ENCODE measurements at regions not wholly inside any gene's neighbourhood (a gene's known extent, or its start where the extent isn't known, plus 50 kb on each side); places are given as distances from the start of the nearest gene placed in this dataset.

GRCh38 chr22:48880749-48881148, 946.9 kb downstream of the BRD1 start:
- no peak overlapping the region for H3K4me3 ChIP-seq (ENCODE audit: low read depth, low read length)
- no peak for TF ChIP-seq CTCF (IDR thresholded peaks at IDR 0.05; ENCODE audit: borderline replicate concordance, insufficient read depth, low read depth, low read length)

- TF ChIP-seq CTCF (IDR thresholded peaks at IDR 0.05; ENCODE audit: borderline replicate concordance, insufficient read depth, low read depth, low read length) = no peak
- H3K4me3 ChIP-seq (ENCODE audit: low read depth, low read length) = no peak overlapping the region
These were observed 950.7 kb downstream of the BRD1 start for GRCh38 chr22:48876951-48877350.

GRCh38 chr22:48874956-48875355, 952.7 kb downstream of the BRD1 start:
- TF ChIP-seq CTCF (IDR thresholded peaks at IDR 0.05; ENCODE audit: borderline replicate concordance, insufficient read depth, low read depth, low read length) = no peak
- H3K4me3 ChIP-seq (ENCODE audit: low read depth, low read length) = no peak overlapping the region

- H3K4me3 ChIP-seq (ENCODE audit: low read depth, low read length) = no peak overlapping the region
- TF ChIP-seq CTCF (IDR thresholded peaks at IDR 0.05; ENCODE audit: borderline replicate concordance, insufficient read depth, low read depth, low read length) = no peak
These were observed 954.5 kb downstream of the BRD1 start for GRCh38 chr22:48873191-48873520.

- no peak overlapping the region for H3K4me3 ChIP-seq (ENCODE audit: low read depth, low read length)
- TF ChIP-seq CTCF (IDR thresholded peaks at IDR 0.05; ENCODE audit: borderline replicate concordance, insufficient read depth, low read depth, low read length) = no peak
These were observed 955.1 kb downstream of the BRD1 start for GRCh38 chr22:48872271-48873190.

- no peak overlapping the region for H3K4me3 ChIP-seq (ENCODE audit: low read depth, low read length)
- no peak for TF ChIP-seq CTCF (IDR thresholded peaks at IDR 0.05; ENCODE audit: borderline replicate concordance, insufficient read depth, low read depth, low read length)
These were observed 956.4 kb downstream of the BRD1 start for GRCh38 chr22:48871176-48871840.

- TF ChIP-seq CTCF (IDR thresholded peaks at IDR 0.05; ENCODE audit: borderline replicate concordance, insufficient read depth, low read depth, low read length) = no peak
- no peak overlapping the region for H3K4me3 ChIP-seq (ENCODE audit: low read depth, low read length)
These were observed 957.2 kb downstream of the BRD1 start for GRCh38 chr22:48870436-48870835.
